CD1c-positive myeloid dendritic cell (primary cell): ENCODE measurements at regions not wholly inside any gene's neighbourhood (a gene's known extent, or its start where the extent isn't known, plus 50 kb on each side); places are given as distances from the start of the nearest gene placed in this dataset.

Experiments
- DNase-seq: peaks from one replicate; pipeline ENCODE4 v3.0.0-alpha.2; 2016; ENCODE audit errors: extremely low spot score

DNA sequence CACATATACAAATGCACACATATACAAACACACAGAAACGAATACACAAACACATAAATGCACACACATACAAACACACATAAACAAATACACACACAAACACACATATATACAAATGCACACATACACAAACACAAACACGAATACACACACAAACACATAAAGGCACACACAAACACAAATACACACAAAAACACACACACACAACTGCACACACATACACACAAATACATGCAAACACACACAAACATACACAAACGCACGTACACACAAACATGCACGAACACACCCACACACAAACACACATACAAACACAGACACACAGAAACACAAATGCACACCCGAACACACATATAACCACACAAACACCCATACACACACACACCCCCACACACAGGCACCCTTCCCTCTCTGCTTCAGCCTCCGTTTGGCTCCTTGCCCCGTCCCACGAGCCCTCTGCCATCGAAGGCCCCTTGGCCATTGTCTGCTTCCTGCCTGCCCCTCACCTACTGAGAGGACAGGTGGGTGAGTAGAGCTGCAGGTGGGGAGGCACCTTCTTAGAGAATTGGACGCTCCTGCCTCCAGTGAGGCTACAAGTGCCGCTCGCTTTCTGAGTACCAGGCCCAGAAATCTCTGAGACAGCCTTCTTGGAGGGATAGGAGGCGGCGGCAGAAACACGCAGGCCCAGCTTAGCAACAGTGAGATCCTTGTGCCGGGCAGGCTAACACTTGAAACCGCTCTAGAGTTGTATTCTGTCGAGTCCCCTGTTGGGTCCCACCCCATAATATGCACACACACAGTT is 331.2 kb downstream of the FOXL1 start:
- no peak for DNase-seq

DNA sequence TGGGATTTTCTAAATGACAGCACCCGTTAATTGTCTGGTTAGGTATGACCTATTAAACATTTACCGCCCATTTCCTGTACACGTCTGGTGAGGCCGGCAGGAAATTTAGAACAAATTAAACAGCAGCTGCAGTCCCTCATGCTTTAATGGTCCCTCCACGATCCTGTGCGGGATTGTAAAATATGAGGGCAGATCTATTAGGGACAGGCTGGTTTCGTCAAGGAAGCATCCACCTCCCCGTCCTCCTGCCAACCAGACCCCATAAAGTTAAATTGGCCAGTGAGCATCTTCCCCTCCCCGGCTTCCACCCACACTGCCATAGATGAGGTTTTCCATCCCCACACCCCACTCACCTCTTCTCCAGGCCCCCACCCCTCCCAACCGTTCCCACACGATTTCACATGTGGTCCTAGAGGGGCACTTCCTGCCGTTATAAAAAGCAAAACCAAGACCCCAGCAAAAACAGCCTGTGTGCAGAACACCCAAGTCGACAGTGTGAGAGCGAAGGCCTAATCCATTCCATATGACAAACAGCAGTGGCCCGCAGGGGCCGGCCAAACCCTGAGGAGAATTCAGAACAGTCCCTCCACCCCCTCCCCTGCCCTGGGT is 331.9 kb downstream of the FOXL1 start:
- DNase-seq, result no peak

DNA sequence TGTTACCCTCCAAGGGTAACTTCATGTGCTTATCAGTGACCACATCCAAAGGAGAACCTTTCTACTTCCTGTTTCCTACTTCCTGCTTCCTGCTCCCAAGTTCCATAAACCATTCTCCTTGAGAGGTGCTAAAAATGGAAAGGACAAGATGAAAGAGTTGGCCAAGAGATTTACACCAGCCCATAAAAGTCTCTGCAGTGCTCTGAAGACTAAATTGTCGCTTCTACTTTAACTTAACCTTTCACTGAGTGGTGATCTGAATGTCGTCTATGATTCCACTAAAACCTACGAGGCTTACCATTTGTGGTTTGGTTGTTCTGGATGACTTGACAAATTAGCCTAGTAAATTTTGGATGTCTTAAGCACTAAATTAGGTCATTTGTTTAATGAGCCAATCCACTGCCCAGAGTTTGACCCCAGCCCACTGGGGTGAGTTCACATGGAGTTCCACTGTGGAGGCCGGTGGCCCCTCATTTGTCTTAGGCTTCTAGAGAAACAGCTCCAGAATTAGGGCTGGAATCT is 333.1 kb downstream of the FOXL1 start:
- DNase-seq, result no peak

DNA sequence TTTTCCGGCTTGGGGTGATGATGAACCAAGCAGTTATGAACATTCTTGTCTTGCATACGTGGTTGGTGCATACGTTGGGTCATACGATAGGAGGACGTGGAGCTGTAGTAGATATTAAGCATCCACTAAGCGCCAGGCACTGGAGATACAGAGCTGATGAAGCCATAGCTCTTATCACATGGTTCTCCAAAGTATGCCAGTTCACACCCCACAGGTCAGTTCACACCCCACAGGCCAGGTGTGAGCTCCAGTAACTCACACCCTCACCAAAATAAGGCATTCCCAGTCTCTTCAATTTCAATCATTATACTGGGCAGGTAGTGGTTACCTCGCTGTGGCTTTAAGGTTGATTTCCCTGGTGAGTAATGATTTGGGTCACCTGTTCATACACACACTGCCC is 335.5 kb downstream of the FOXL1 start:
- DNase-seq, result no peak

DNA sequence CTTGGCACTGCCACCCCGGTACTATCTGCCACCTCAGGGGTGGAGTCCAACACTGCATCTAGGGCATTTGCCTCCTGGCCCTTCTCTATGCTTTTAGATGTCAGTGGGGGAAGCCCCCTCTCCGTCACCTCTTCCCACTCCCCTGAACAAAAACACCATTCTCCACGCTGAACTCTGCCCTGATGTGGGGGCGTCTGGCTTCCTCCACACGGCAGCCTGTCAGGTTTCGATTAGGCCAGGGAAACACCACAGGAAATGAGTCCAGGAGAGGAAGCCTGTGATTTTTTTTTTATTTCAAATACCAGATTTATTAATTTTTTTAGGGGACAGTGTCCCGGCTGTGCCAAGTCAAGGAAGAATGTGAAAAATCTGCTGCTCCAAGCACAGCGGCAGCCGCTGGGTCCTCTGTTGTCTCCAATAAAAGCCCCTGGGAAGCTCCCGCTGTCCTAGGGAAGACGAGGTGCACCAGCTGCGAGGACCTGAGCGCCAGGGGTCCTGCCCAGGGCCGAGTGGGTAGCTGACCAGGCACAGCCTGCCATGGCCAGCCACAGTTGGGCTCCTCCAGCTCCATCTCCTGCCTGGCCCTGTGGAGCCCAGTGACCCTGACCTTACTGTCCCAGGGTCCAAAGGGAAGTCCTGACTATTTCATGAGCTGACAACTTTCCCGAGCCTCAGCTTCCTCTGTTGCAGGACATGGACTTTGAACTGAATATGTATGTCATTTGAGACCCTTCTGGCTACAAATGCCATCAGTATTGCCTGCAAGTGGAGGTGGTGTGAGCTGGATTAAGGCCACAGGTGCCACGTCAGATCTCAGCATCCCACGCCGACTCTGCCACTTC is 336.7 kb downstream of the FOXL1 start:
- DNase-seq, result no peak

DNA sequence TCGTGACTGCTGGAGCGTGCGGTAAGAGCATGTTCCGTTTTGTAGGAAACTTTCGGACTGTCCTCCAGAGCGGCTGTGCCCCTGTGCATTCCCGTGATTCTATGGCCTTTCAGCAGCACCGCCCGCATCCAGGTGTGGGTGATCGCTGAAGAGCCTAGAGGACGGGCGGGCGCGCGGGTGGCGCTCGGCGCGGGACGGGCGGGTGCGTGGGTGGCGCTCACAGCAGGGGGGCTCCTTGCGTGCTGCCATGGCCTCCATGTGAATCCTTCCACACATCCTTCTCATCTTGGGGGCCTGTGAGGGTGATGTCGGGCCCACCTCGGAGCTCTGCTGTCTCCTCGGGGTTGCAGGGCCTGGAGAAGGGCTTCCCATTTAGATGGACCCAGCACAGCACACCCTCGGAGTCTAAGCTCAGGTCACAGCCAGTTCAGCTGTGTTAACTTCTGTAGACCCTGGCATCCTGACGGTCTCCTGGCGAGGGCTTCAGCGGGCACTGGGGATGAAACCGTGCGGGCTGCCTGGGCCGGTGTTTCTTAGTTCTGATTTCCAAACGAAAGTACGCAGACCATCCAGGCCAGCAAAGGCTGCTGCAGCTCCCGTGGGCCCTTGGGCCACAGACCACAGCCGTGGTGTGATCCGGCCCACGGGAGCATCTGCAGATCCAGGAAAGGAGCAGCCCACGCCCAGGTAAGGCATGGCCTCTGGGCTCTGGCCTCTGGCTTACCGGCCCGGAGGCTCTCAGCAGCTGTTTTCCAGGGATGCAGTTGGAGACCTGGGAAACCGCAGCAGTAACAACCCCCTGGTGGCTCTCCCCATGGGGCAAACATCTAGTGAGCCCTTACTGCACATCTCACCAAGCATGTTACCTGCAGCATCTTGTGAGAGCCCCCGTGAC is 339.4 kb downstream of the FOXL1 start:
- DNase-seq, result no peak

DNA sequence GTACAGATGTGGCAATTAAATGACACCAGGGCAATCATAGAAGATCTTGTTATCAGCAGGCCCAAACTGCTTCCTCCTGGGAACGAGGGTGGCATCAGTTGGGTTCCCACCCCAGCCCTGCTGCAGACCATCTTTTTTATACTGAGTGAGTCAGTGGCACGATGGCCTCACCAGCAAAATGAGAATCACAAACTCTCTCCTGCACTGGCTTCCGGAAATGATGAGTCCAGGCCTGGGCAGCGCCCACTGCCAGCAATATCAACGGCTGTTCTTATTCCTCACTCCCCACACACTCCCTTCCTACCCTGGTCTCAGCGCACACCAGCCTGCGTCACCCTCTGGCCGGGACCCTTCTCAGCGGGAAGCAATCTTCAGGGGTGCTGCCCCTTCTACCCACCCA is 340.3 kb downstream of the FOXL1 start:
- no peak for DNase-seq

DNA sequence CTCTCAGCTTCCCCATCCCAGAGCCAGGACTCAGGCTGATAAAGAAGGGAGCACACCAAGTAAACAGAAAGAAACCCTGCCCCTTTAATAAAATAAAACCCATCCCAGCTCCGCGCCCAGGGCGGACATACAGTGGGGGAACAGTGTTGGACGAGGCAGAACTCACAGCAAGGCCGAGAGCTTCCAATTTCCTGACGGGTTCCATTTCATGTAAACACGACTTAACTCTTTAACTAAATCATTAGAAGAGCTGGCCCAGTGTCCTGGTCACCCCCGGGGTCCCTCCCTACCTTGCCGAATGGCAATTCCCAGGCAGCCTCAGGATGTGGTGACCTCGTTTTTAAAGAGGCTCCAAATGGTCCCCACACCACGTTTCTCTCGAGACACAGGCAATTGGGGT is 340.7 kb downstream of the FOXL1 start:
- DNase-seq, result no peak

DNA sequence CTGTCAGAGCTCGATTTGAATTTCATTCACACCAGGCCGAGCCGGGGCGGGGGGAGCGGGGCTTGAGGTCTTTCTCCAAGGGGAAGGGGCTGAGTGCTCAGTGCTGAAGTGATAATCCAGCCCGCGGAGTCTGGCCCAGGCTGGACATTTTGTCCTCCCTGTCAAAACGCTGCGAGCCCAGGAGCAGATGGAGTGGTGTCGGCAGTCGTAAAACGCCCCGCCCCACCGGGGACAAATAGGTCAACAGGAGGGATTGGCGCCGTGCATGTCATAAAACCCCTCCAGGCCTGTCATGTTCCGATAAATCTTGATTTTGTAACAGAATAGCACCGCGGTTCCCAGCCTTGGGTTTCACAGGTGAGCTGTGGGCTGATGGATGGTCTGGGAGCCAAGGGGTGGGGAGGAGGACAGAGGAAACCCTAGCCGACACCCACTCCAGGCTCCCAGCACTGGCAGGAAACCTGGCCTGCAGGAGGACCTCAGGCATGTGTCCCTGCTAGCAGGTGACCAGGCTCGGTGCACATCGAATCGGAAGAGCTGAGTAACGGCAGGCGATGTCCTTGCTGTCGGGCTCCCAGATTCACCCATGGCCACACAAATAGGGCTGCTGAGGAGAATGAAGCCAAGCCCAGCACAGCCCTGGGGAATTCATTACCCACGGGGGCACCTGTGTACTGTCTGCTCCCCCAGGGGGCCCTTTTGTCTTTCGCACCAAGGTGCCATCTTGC is 341.4 kb downstream of the FOXL1 start:
- DNase-seq, result no peak

DNA sequence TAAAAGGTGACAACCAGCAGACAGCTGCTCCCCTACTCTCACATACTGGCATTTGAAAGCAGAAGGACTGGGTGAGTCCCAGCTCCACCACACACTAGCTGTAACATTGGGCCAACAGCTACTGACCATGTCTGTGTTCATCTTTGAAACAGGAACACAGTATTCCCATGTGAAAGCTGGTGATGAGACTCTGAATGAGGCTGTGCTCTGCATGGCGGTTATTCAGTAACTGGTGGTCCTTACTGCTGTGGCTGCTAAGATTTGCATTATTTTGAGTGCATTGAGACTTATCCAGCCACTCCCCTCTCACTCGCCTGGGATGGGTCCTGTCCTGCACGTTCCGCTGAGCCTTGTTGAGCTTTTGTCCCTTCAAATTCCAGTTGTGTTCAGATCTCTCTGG is 342.9 kb downstream of the FOXL1 start:
- DNase-seq, result no peak

DNA sequence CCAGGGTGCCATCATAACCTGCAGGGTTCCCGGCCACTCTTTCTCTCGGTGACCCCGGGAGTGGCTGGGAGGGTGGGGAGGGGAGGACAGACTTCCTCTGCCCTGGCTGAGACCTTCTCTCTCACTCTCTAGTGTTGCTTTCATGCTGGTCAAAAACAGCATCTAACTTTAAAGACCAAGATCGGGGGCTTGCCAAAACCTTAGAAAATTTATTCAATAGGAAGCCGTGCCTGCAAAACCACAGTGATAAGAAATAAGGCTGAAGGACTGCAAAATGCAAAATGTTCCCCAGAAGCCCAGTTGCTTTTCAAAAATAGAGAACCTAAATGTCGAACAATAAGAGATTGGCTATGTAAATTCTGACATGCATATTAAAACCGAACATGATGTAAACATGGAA is 344.0 kb downstream of the FOXL1 start:
- no peak for DNase-seq

DNA sequence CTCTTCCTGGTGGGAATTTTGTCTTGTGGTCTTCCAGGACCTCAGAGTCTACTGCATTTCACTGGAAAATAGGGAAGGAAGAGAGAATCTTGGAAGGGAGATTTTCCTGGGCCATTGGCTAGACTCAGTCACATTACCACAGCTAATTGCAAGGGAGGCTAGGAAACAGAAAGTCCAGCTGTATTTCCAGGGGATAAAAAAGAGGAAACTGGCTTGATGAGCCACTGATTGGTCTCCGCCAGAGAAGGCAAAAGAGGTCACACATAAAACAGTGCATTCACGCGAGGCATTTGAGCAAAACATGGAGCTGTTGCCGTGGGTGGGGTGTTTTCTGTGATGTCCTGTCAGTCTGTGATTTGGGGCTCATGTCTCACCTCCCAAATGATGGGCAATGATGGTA is 345.3 kb downstream of the FOXL1 start:
- no peak for DNase-seq

DNA sequence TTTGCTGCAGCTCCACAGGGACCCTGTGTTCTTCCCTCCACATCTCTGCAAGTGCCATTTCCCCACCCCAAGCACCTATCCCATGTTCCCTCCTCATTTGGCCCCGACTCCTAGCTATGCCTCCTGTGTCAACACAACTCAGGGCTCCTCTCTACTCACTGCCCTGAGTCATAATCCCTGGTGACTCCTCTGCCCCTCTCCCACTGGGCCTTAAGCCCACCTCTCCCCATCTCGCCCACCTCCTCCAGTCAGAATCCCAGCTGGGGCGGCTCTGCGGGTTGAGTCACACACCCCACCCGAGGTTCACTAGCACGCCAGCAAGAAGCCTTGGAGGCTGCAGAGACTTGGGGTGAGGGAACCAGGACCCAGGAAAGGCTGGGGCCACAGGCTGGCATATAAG is 346.2 kb downstream of the FOXL1 start:
- no peak for DNase-seq

DNA sequence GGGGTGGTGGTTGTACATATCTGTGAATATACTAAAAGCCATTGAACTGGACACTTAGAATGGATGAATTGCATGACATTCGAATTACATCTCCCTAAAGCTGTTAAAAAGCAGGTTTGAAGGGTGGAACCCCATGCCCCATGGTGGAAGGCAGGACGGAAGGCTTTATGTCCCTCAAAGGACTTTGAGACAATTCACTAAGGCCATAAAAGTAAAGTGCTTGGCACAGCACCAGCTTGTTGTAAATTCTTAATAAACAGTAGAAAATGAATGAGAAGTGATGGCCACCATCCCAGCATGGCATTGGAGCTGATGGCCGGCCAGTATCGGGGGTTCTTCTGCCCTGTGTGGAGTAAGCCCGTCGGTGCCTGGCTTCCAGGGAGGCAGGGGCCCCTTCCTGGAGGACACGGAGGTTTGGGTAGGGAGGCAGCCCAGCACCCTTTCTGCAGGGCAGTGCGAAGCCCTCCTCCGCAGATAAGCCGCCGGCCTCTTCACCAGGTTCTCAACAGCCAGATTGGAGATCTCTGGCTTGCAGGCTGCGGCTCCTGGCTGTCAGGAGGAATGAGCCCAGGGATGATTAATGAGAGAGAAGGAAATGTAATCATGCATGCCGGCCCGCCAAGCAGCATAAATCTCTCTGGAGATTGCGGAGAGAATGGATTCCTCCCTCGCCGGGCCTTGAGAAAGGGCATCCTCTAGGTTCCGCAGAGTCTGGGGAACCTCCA is 346.9 kb downstream of the FOXL1 start:
- no peak for DNase-seq

DNA sequence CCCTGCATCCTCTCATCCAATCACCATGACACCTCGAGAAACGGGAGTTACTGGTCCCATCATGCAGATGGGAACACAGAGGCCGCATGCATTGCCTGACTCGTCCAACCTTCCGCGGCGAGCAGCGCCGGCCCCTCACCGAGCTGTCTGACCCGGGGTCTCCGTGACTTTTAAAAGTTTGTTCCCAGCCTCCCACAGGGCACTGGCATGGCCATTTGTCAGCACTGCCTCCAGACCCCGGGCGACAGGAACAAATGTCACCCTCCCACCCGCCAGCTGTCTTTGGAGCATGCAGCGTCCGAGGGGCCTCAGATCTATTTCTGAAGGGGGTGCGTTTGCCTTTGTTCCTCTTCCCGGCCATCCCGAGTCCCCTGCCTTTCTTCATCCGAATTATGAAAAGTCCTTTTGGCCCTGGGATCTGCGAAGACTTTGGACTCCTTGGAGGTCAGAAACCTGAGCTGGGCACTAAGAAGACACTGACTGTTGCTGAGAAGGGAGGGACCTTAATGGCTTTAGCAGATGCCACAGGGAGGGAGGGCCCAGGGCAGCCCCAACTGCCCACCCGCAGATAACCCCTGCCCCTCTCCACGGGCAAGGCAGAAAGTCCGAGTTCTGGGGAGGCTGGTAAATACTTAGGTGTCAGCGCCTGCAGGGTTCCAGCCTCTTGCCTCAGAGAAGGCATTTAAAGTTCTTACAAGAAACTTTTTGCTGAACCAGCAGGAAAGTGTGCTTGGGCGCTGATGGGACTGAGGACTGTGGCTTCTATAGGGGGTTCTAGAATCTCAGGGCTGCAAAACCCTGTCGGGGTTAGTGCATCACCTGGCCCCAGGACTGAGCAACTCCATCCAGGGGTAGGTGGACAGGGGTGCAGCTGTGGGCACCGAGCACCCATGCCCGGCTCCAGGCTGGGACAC is 348.1 kb downstream of the FOXL1 start:
- no peak for DNase-seq

DNA sequence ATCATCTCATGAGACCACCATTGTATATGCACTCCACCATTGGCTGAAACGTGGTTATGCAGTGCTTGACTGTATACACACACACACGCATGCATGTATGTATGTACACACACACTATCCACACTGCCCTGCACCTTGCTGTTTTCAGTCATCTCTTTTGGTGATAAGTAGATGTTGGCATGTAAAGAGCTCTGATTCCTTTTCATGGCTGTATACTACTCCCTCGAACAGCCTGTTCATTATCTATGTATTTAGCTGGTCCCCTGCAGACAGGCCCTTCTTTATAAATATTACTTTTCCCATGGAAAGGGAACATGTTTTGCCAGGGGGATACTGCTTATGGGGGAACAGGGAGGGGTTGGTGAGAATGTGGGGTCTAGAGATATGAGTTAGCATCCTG is 349.4 kb downstream of the FOXL1 start:
- DNase-seq, result no peak

DNA sequence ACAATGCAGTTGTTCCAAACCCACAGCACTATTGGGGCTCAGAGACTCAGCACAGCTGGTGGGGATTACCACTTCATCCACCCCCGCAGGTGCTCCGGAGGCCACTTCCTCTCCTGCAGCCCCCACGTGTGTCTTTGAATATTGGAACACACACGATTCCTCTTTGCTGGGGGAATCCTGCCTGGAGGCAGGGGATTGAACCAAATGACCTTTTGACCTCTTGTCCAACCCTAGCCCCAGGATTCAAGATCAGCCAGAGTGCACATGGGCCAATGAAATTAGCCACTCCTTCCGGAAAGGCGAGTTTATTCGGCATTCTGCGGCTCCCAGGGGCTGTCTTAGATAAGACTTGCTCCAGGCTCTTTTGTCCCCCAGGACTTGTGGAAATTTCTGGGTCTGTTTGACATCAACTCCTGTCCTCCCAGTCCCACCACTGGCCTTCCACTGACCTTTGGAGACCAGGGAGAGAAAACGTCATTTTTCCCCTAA is 350.2 kb downstream of the FOXL1 start:
- DNase-seq, result peak; percentile 2

DNA sequence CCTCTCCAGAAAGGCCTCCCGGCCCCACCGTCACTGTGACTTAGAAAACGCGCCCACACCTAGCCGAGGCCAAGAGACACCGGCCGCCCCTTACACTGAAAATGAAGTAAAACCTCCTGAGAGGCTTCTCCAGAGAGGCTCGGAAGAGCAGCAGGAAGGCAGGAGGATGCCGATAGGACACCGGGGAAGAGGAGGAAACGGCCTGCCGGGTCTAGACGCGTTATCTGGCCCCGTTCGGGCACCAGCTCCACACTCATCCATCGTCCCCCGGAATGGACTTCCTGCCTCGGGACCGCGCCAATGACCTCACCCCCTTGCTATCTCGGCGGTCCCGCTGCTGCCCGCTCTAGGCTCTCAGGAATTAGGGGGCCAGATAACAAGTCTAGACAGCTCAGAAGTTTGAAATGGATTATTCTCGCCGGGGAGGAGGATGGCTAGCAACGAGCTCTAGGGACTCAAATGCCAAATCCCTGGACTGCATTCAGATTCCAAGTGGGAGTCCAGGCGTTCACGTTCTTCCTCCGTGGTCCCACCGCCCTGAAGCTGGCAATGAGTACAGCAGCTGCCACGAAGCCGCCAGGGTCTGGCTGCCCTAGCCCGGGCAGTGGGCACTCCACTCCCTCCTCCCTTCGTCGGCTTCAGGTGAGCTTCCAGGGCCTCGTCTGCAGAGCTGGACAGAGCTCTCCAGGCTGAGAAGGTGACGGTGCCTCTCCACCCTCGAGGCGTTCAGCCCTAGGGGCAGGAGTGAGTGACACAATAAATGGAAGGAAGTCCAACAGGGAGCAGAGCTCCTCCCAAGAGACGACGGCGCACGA is 350.9 kb downstream of the FOXL1 start:
- no peak for DNase-seq
